DMS53 treated with DMSO at 0.1 percent for 48 hours (cell line): ENCODE measurements at regions not wholly inside any gene's neighbourhood (a gene's known extent, or its start where the extent isn't known, plus 50 kb on each side); places are given as distances from the start of the nearest gene placed in this dataset.
A peak's percentile ranks its signal among the peaks of the same experiment; 100 is the strongest.

Source experiments
- DNase-seq: peaks from one replicate; lab custom pipeline; 2025; ENCODE audit not compliant: unreplicated experiment; lab: John Stamatoyannopoulos, UW

DNA sequence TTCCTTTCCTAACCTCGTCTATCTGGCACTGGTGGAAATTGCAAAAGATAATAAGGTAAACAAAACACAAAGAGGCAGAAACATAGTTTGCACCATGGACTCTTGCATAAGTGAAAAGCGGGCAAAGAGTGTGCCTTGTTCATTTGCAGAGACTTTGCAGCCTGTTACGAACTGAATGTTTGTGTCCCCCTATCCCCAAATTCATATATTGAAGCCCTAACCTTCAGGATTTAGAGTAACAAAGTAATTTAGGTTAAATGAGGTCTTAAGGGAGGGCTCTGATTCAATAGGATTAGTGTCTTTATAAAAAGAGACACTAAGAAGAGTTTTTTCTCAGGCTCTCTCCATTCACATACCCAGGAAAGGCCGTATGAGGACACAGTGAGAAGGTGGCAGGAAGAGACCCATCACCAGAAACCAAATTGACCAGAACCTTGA lies 52.1 kb upstream of the FAM169A start:
- no peak for DNase-seq

GRCh38 chr5:74916831-74917710 lies 50.9 kb upstream of the FAM169A start:
- peak; percentile 93 for DNase-seq
